CD4-positive, alpha-beta memory T cell (primary cell): ENCODE measurements at regions not wholly inside any gene's neighbourhood (a gene's known extent, or its start where the extent isn't known, plus 50 kb on each side); places are given as distances from the start of the nearest gene placed in this dataset.

Experiments used
- CTCF ChIA-PET: fragments of 350-600 bp; sonication (Branson Sonifier 250); formaldehyde crosslinking; loops from one replicate; lab custom pipeline; 2021; ENCODE audit warnings: inconsistent platforms; ENCODE audit not compliant: partially characterized antibody; lab: Charles Lee
- POLR2A ChIA-PET: fragments of 350-600 bp; sonication (Branson Sonifier 250); formaldehyde crosslinking; loops from one replicate; lab custom pipeline; 2021; ENCODE audit not compliant: partially characterized antibody; lab: Charles Lee
- DNase-seq, 5 donors: peaks; one replicate each; pipeline versions ENCODE4 v3.0.0 to v3.0.0-alpha.2; 2020 to 2022; ENCODE audit warnings: mixed read lengths in 1 of 5
- H3K27ac ChIP-seq: one replicate; pipeline ENCODE4 v1.7.0; 2013; ENCODE audit warnings: low read depth, low read length
- H3K27me3 ChIP-seq: 2 replicates; pipeline ENCODE4 v1.7.0; 2013; ENCODE audit warnings: mild to moderate bottlenecking, low read length, moderate library complexity; ENCODE audit not compliant: insufficient read depth
- H3K36me3 ChIP-seq: 2 replicates; pipeline ENCODE4 v1.7.0; 2013; ENCODE audit warnings: mild to moderate bottlenecking, low read length, moderate library complexity; ENCODE audit not compliant: insufficient read depth
- H3K4me1 ChIP-seq: 2 replicates; pipeline ENCODE4 v1.7.0; 2013; ENCODE audit warnings: mild to moderate bottlenecking, low read length, moderate library complexity; ENCODE audit not compliant: insufficient read depth
- H3K4me3 ChIP-seq, 2 donors: one replicate each; pipeline ENCODE4 v1.7.0; 2013; ENCODE audit warnings: low read length in 2 of 2, mild to moderate bottlenecking in 1 of 2
- H3K9me3 ChIP-seq, 2 donors: one replicate each; pipeline ENCODE4 v1.7.0; 2013; ENCODE audit warnings: low read length in 2 of 2, control low read depth in 1 of 2; ENCODE audit not compliant: control insufficient read depth in 1 of 2
- H3K27ac Mint-ChIP-seq, 7 donors: one replicate each; pipeline ENCODE4 v1.8.0; 2020 to 2021; ENCODE audit warnings: mixed read lengths in 7 of 7, mild to moderate bottlenecking in 6 of 7, inconsistent platforms in 3 of 7, moderate library complexity in 3 of 7
- H3K27me3 Mint-ChIP-seq, 2 donors: one replicate each; pipeline ENCODE4 v1.8.0; 2020 to 2021; ENCODE audit warnings: mixed read lengths in 2 of 2
- H3K36me3 Mint-ChIP-seq, 2 donors: one replicate each; pipeline ENCODE4 v1.8.0; 2020 to 2021; ENCODE audit warnings: mixed read lengths in 2 of 2, inconsistent platforms in 1 of 2, mild to moderate bottlenecking in 1 of 2
- H3K4me1 Mint-ChIP-seq, 4 donors: one replicate each; pipeline ENCODE4 v1.8.0; 2020 to 2021; ENCODE audit warnings: mixed read lengths in 4 of 4, mild to moderate bottlenecking in 1 of 4
- H3K4me3 Mint-ChIP-seq, 8 donors: one replicate each; pipeline ENCODE4 v1.8.0; 2020 to 2021; ENCODE audit warnings: mixed read lengths in 8 of 8, mild to moderate bottlenecking in 7 of 8, moderate library complexity in 6 of 8, inconsistent platforms in 3 of 8
- H3K9me3 Mint-ChIP-seq, 8 donors: one replicate each; pipeline ENCODE4 v1.8.0; 2020 to 2021; ENCODE audit warnings: mixed read lengths in 8 of 8, mild to moderate bottlenecking in 5 of 8, inconsistent platforms in 3 of 8, moderate library complexity in 1 of 8
- intact Hi-C: fragments of 100-400 bp; cut with micrococcal nuclease; formaldehyde crosslinking; loops from one replicate; pipeline ENCODE4 v1.15.1; 2023

- ChIA-PET CTCF (no interaction called here), POLR2A (no interaction called here)
- no peak for DNase-seq
- peaks cover 0 to 4% (median 0%) of the 10 kb centered on the region in 4 donors for H3K4me1 Mint-ChIP-seq
- H3K27ac ChIP-seq, result no peak overlapping the region
- no peaks in the 10 kb centered on the region for H3K9me3 ChIP-seq
- no peaks in the 10 kb centered on the region for H3K9me3 Mint-ChIP-seq
- peaks cover 3 to 8% of the 10 kb centered on the region in 2 donors for H3K27me3 Mint-ChIP-seq
- no peaks in the 10 kb centered on the region for H3K36me3 Mint-ChIP-seq
- no peak overlapping the region for H3K4me3 ChIP-seq
- H3K4me1 ChIP-seq, result no peaks in the 10 kb centered on the region
- H3K27me3 ChIP-seq, result no peaks in the 10 kb centered on the region
- no peak overlapping the region for H3K27ac Mint-ChIP-seq
- intact Hi-C loops, result no loop called here
- peak overlapping the region in 5 of 8 donors; percentile 13 to 84 (median 75) for H3K4me3 Mint-ChIP-seq
- no peaks in the 10 kb centered on the region for H3K36me3 ChIP-seq
Observed at GRCh38 chrX:139204898-139205667, 325.5 kb upstream of the F9 start.

GRCh38 chrX:139204571-139204897 lies 326.0 kb upstream of the F9 start:
- DNase-seq, result no peak
- ChIA-PET CTCF (no interaction called here), POLR2A (no interaction called here)
- H3K4me1 ChIP-seq, result no peaks in the 10 kb centered on the region
- peaks cover 7 to 9% of the 10 kb centered on the region in 2 donors for H3K27me3 Mint-ChIP-seq
- H3K4me1 Mint-ChIP-seq, result peaks cover 0 to 4% (median 0%) of the 10 kb centered on the region in 4 donors
- H3K4me3 Mint-ChIP-seq, result peak overlapping the region in 5 of 8 donors; percentile 13 to 84 (median 75)
- no peaks in the 10 kb centered on the region for H3K36me3 Mint-ChIP-seq
- no peak overlapping the region for H3K27ac ChIP-seq
- H3K27me3 ChIP-seq, result no peaks in the 10 kb centered on the region
- H3K9me3 Mint-ChIP-seq, result peaks cover 0 to 3% (median 0%) of the 10 kb centered on the region in 8 donors
- intact Hi-C loops, result no loop called here
- no peak overlapping the region for H3K4me3 ChIP-seq
- H3K36me3 ChIP-seq, result no peaks in the 10 kb centered on the region
- no peak overlapping the region for H3K27ac Mint-ChIP-seq
- H3K9me3 ChIP-seq, result no peaks in the 10 kb centered on the region

- ChIA-PET POLR2A (no interaction called here), CTCF (no interaction called here)
- Mint-ChIP-seq H3K9me3 (peaks cover 0 to 5% (median 0%) of the 10 kb centered on the region in 8 donors), H3K27ac (no peak overlapping the region), H3K4me3 (peak overlapping the region in 1 of 8 donors; percentile 67), H3K36me3 (no peaks in the 10 kb centered on the region), H3K27me3 (peaks cover 11 to 12% of the 10 kb centered on the region in 2 donors), H3K4me1 (peaks cover 0 to 4% (median 0%) of the 10 kb centered on the region in 4 donors)
- Histone ChIP-seq H3K4me1 (no peaks in the 10 kb centered on the region), H3K9me3 (no peaks in the 10 kb centered on the region), H3K36me3 (no peaks in the 10 kb centered on the region), H3K4me3 (no peak overlapping the region), H3K27ac (no peak overlapping the region), H3K27me3 (no peaks in the 10 kb centered on the region)
- no peak for DNase-seq
- intact Hi-C loops, result no loop called here
Observed at GRCh38 chrX:139203651-139204570, 326.6 kb upstream of the F9 start.

- ChIA-PET CTCF (no interaction called here), POLR2A (no interaction called here)
- H3K4me1 Mint-ChIP-seq, result peaks cover 0 to 4% (median 0%) of the 10 kb centered on the region in 4 donors
- no peaks in the 10 kb centered on the region for H3K36me3 ChIP-seq
- no peak overlapping the region for H3K27ac Mint-ChIP-seq
- no peak for DNase-seq
- no peaks in the 10 kb centered on the region for H3K27me3 ChIP-seq
- H3K9me3 Mint-ChIP-seq, result peaks cover 0 to 5% (median 0%) of the 10 kb centered on the region in 8 donors
- no peak overlapping the region for H3K4me3 ChIP-seq
- H3K36me3 Mint-ChIP-seq, result no peaks in the 10 kb centered on the region
- no peaks in the 10 kb centered on the region for H3K9me3 ChIP-seq
- intact Hi-C loops, result no loop called here
- peak overlapping the region in 2 of 8 donors; percentile 36 to 44 for H3K4me3 Mint-ChIP-seq
- no peak overlapping the region for H3K27ac ChIP-seq
- H3K4me1 ChIP-seq, result no peaks in the 10 kb centered on the region
- peaks cover 11 to 12% of the 10 kb centered on the region in 2 donors for H3K27me3 Mint-ChIP-seq
Observed at GRCh38 chrX:139202742-139203420, 327.7 kb upstream of the F9 start.

- ChIA-PET POLR2A (no interaction called here), CTCF (no interaction called here)
- peaks cover 0 to 5% (median 0%) of the 10 kb centered on the region in 8 donors for H3K9me3 Mint-ChIP-seq
- no peaks in the 10 kb centered on the region for H3K4me1 ChIP-seq
- no peaks in the 10 kb centered on the region for H3K36me3 Mint-ChIP-seq
- intact Hi-C loops, result no loop called here
- H3K4me1 Mint-ChIP-seq, result peaks cover 0 to 4% (median 0%) of the 10 kb centered on the region in 4 donors
- no peak overlapping the region for H3K4me3 Mint-ChIP-seq
- no peak overlapping the region for H3K4me3 ChIP-seq
- H3K27ac ChIP-seq, result no peak overlapping the region
- H3K9me3 ChIP-seq, result no peaks in the 10 kb centered on the region
- peaks cover 13 to 14% of the 10 kb centered on the region in 2 donors for H3K27me3 Mint-ChIP-seq
- H3K27me3 ChIP-seq, result no peaks in the 10 kb centered on the region
- no peaks in the 10 kb centered on the region for H3K36me3 ChIP-seq
- no peak for DNase-seq
- no peak overlapping the region for H3K27ac Mint-ChIP-seq
Observed at GRCh38 chrX:139201924-139202323, 328.6 kb upstream of the F9 start.

- H3K27me3 ChIP-seq, result no peaks in the 10 kb centered on the region
- H3K27me3 Mint-ChIP-seq, result peaks cover 16 to 18% of the 10 kb centered on the region in 2 donors
- H3K36me3 ChIP-seq, result no peaks in the 10 kb centered on the region
- ChIA-PET POLR2A (no interaction called here), CTCF (no interaction called here)
- H3K9me3 ChIP-seq, result no peaks in the 10 kb centered on the region
- DNase-seq, result no peak
- H3K4me3 ChIP-seq, result no peak overlapping the region
- H3K9me3 Mint-ChIP-seq, result peaks cover 0 to 5% (median under 1%) of the 10 kb centered on the region in 8 donors
- no peak overlapping the region for H3K27ac Mint-ChIP-seq
- no peaks in the 10 kb centered on the region for H3K4me1 ChIP-seq
- H3K4me3 Mint-ChIP-seq, result no peak overlapping the region
- intact Hi-C loops, result no loop called here
- H3K27ac ChIP-seq, result no peak overlapping the region
- peaks cover 0 to 4% (median 0%) of the 10 kb centered on the region in 4 donors for H3K4me1 Mint-ChIP-seq
- H3K36me3 Mint-ChIP-seq, result no peaks in the 10 kb centered on the region
Observed at GRCh38 chrX:139200793-139201192, 329.7 kb upstream of the F9 start.

GRCh38 chrX:139200346-139200745 lies 330.2 kb upstream of the F9 start:
- H3K36me3 ChIP-seq, result no peaks in the 10 kb centered on the region
- H3K27ac ChIP-seq, result no peak overlapping the region
- no peak overlapping the region for H3K27ac Mint-ChIP-seq
- POLR2A ChIA-PET, result no interaction called here
- no peaks in the 10 kb centered on the region for H3K4me1 Mint-ChIP-seq
- no peak overlapping the region for H3K4me3 ChIP-seq
- no peaks in the 10 kb centered on the region for H3K27me3 ChIP-seq
- H3K27me3 Mint-ChIP-seq, result peaks cover 14 to 18% of the 10 kb centered on the region in 2 donors
- intact Hi-C loops, result no loop called here
- no peaks in the 10 kb centered on the region for H3K9me3 ChIP-seq
- no peak overlapping the region for H3K4me3 Mint-ChIP-seq
- no peaks in the 10 kb centered on the region for H3K4me1 ChIP-seq
- no peak for DNase-seq
- no peaks in the 10 kb centered on the region for H3K36me3 Mint-ChIP-seq
- CTCF ChIA-PET, result no interaction called here
- peaks cover 0 to 5% (median under 1%) of the 10 kb centered on the region in 8 donors for H3K9me3 Mint-ChIP-seq
